ENCODE measurements at regions not wholly inside any gene's neighbourhood (a gene's known extent, or its start where the extent isn't known, plus 50 kb on each side); places are given as distances from the start of the nearest gene placed in this dataset.

DNA sequence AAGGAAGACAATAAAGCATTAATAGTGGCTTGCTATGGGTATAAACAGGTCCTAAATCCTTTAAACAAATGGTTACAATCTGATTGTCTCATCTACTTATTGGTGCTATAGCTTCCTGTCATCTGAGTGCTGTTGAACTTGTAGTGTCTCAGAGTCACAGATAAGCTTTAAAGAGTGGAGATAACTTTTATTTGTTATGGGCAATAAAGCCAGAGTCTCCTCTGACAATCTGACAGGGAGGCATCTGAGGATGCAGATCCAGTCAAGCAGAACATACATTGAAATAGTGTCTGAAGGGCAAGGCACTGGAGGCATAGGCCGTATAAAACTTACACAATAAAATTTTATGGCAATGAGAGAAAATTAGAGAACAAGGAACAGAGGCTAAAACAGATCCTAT, 1132.4 kb upstream of the CDH2 start:
- TF ChIP-seq, protein P1, sequence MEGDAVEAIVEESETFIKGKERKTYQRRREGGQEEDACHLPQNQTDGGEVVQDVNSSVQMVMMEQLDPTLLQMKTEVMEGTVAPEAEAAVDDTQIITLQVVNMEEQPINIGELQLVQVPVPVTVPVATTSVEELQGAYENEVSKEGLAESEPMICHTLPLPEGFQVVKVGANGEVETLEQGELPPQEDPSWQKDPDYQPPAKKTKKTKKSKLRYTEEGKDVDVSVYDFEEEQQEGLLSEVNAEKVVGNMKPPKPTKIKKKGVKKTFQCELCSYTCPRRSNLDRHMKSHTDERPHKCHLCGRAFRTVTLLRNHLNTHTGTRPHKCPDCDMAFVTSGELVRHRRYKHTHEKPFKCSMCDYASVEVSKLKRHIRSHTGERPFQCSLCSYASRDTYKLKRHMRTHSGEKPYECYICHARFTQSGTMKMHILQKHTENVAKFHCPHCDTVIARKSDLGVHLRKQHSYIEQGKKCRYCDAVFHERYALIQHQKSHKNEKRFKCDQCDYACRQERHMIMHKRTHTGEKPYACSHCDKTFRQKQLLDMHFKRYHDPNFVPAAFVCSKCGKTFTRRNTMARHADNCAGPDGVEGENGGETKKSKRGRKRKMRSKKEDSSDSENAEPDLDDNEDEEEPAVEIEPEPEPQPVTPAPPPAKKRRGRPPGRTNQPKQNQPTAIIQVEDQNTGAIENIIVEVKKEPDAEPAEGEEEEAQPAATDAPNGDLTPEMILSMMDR (conservative IDR thresholded peaks at IDR 0.05): no peak
- TF ChIP-seq ZFX (IDR thresholded peaks at IDR 0.05): no peak
